OCI-LY7 (cell line): ENCODE measurements at regions not wholly inside any gene's neighbourhood (a gene's known extent, or its start where the extent isn't known, plus 50 kb on each side); places are given as distances from the start of the nearest gene placed in this dataset. TPM values are rescaled to one million over a fixed set of nuclear protein-coding genes. Genes with fewer than 3 reads are reported as not detected.

ENCODE experiments used
- BruUV-seq: library from RNA; stranded (reverse); fragments of 400-500 nt; replicated peaks from 2 replicates; lab custom pipeline; 2021; lab: Mats Ljungman, UMichigan
- CTCF ChIA-PET: fragments of 300-600 bp; sonication (Branson Sonifier 250); formaldehyde crosslinking; loops from one replicate; lab custom pipeline; 2022; ENCODE audit warnings: antibody characterized with exemption; ENCODE audit not compliant: unreplicated experiment; lab: Charles Lee
- POLR2A ChIA-PET: fragments of 300-600 bp; sonication (Branson Sonifier 250); formaldehyde crosslinking; loops from one replicate; lab custom pipeline; 2022; ENCODE audit warnings: antibody characterized with exemption; lab: Charles Lee
- DNase-seq: peaks from one replicate; pipeline ENCODE4 v3.0.0-alpha.2; 2015; ENCODE audit warnings: low spot score
- H2AFZ ChIP-seq: fragments of 200-600 bp; sonication (generic), shearing (Covaris generic); 2 replicates; pipeline ENCODE4 v1.6.1; 2014; ENCODE audit warnings: mild to moderate bottlenecking, antibody characterized with exemption, low read length, moderate library complexity
- H3K27ac ChIP-seq: fragments of 200-600 bp; sonication (generic); 2 replicates; pipeline ENCODE4 v1.5.1; 2014; ENCODE audit warnings: mixed run types, low read depth, mild to moderate bottlenecking, moderate library complexity, low read length, inconsistent platforms; ENCODE audit not compliant: poor library complexity, severe bottlenecking
- H3K36me3 ChIP-seq: fragments of 200-600 bp; sonication (generic); 2 replicates; pipeline ENCODE4 v1.6.1; 2014; ENCODE audit warnings: mild to moderate bottlenecking, antibody characterized with exemption, low read length, moderate library complexity, mixed read lengths; ENCODE audit not compliant: insufficient read depth
- H3K4me1 ChIP-seq: fragments of 200-600 bp; sonication (generic); 2 replicates; pipeline ENCODE4 v1.5.1; 2014; ENCODE audit warnings: mild to moderate bottlenecking, low read length; ENCODE audit not compliant: insufficient read depth, poor library complexity, severe bottlenecking
- H3K4me2 ChIP-seq: fragments of 200-600 bp; sonication (generic); 2 replicates; pipeline ENCODE4 v1.6.1; 2014; ENCODE audit warnings: mild to moderate bottlenecking, low read length
- H3K4me3 ChIP-seq: fragments of 200-600 bp; sonication (generic); 2 replicates; pipeline ENCODE4 v1.5.1; 2014; ENCODE audit warnings: mild to moderate bottlenecking, low read depth, low read length; ENCODE audit not compliant: poor library complexity, severe bottlenecking
- H3K79me2 ChIP-seq: fragments of 200-600 bp; sonication (generic); 2 replicates; pipeline ENCODE4 v1.6.1; 2016; ENCODE audit warnings: low read depth, mild to moderate bottlenecking, low read length, moderate library complexity, mixed read lengths; ENCODE audit not compliant: insufficient read depth
- H3K9me2 ChIP-seq: fragments of 200-600 bp; sonication (generic); 2 replicates; pipeline ENCODE4 v1.6.1; 2016; ENCODE audit warnings: mild to moderate bottlenecking, low read length, mixed read lengths; ENCODE audit not compliant: insufficient read depth
- H3K9me3 ChIP-seq: fragments of 200-600 bp; sonication (generic); 2 replicates; pipeline ENCODE4 v1.6.1; 2014; ENCODE audit warnings: mild to moderate bottlenecking, mixed run types, low read length, mixed read lengths
- H4K20me1 ChIP-seq: fragments of 200-600 bp; sonication (generic); 2 replicates; pipeline ENCODE4 v1.6.1; 2014; ENCODE audit warnings: mild to moderate bottlenecking, antibody characterized with exemption, low read length, moderate library complexity, mixed read lengths; ENCODE audit not compliant: insufficient read depth
- CTCF ChIP-seq: fragments of 200-600 bp; sonication (generic); conservative IDR thresholded peaks from 2 replicates; pipeline ENCODE4 v1.5.1; 2014; ENCODE audit warnings: mild to moderate bottlenecking, antibody characterized with exemption, low read length, moderate library complexity, mixed read lengths
- EZH2phosphoT487 ChIP-seq: fragments of 200-600 bp; sonication (generic); IDR thresholded peaks from 2 replicates; pipeline ENCODE4 v1.6.1; 2018; ENCODE audit warnings: low read depth, borderline replicate concordance, mild to moderate bottlenecking, mixed run types, antibody characterized with exemption, low read length, moderate library complexity, mixed read lengths
- intact Hi-C: fragments of 100-400 bp; cut with micrococcal nuclease; formaldehyde crosslinking; loops from one replicate; pipeline ENCODE4 v1.10.0; 2022; ENCODE audit not compliant: unreplicated experiment
- small RNA-seq: library from RNA; depleted of rRNA; stranded (forward); fragments of <200 nt; gene quantifications from one replicate; pipeline ENCODE3, GENCODE V24; 2014

GRCh38 chr6:43837507-43837906 is 67.5 kb downstream of the VEGFA start:
- ChIA-PET CTCF (no interaction called here), POLR2A (interaction anchor here (0.6 kb wide), 1 partner anchor 98 kb away, joined by 3 read pairs; no protein-coding TSS in a partner anchor)
- BruUV-seq = no TSS peak
- Histone ChIP-seq H3K27ac (no peak overlapping the region), H3K79me2 (no peaks in the 10 kb centered on the region), H3K4me2 (no peak overlapping the region), H3K9me2 (no peaks in the 10 kb centered on the region), H4K20me1 (no peaks in the 10 kb centered on the region), H3K9me3 (no peaks in the 10 kb centered on the region), H3K4me1 (no peaks in the 10 kb centered on the region), H2AFZ (no peak overlapping the region), H3K4me3 (no peak overlapping the region), H3K36me3 (no peaks in the 10 kb centered on the region)
- no peak for TF ChIP-seq CTCF
- no peak for TF ChIP-seq EZH2phosphoT487
- intact Hi-C loops = no loop called here
- no peak for DNase-seq

GRCh38 chr6:43836507-43837240 is 66.7 kb downstream of the VEGFA start:
- Histone ChIP-seq H3K4me2 (no peak overlapping the region), H3K27ac (no peak overlapping the region), H3K9me2 (no peaks in the 10 kb centered on the region), H2AFZ (no peak overlapping the region), H3K79me2 (no peaks in the 10 kb centered on the region), H3K4me1 (no peaks in the 10 kb centered on the region), H4K20me1 (no peaks in the 10 kb centered on the region), H3K4me3 (no peak overlapping the region), H3K36me3 (no peaks in the 10 kb centered on the region), H3K9me3 (no peaks in the 10 kb centered on the region)
- intact Hi-C loops = no loop called here
- TF ChIP-seq EZH2phosphoT487 = no peak
- TF ChIP-seq CTCF = no peak
- DNase-seq = no peak
- no TSS peak for BruUV-seq
- CTCF ChIA-PET = no interaction called here
- POLR2A ChIA-PET = interaction anchor here (0.7 kb wide), 1 partner anchor 25 kb away, joined by 3 read pairs; no protein-coding TSS in a partner anchor

Small RNA genes in the stretch of these regions (small RNA-seq; reads per million reads assigned to genes)
- gene AL157371.1 = not detected
